ENCODE measurements at regions not wholly inside any gene's neighbourhood (a gene's known extent, or its start where the extent isn't known, plus 50 kb on each side); places are given as distances from the start of the nearest gene placed in this dataset.

- TF ChIP-seq POLR2A (IDR thresholded peaks at IDR 0.05) (no peak), EP300 (IDR thresholded peaks at IDR 0.05) (no peak), CTCF (IDR thresholded peaks at IDR 0.05) (no peak)
- DNase-seq (ENCODE audit: low spot score in 2 of 2) = no peak
- Histone ChIP-seq H3K27ac (no peak overlapping the region), H3K27me3 (no peaks in the 10 kb centered on the region), H3K4me3 (no peak overlapping the region), H3K36me3 (no peaks in the 10 kb centered on the region), H3K4me1 (no peaks in the 10 kb centered on the region), H3K9me3 (no peaks in the 10 kb centered on the region)
- WGBS, 2 donors = 76 to 80% methylated on average over 1 of the region's 1 CpG
These were observed 201.9 kb upstream of the ARPP21 start for GRCh38 chr3:35437381-35437780.

- Histone ChIP-seq H3K36me3 (no peaks in the 10 kb centered on the region), H3K9me3 (no peaks in the 10 kb centered on the region), H3K27me3 (no peaks in the 10 kb centered on the region), H3K4me3 (no peak overlapping the region), H3K27ac (no peak overlapping the region), H3K4me1 (no peaks in the 10 kb centered on the region)
- DNase-seq (ENCODE audit: low spot score in 2 of 2) = no peak
- TF ChIP-seq CTCF (IDR thresholded peaks at IDR 0.05) = no peak
- TF ChIP-seq EP300 (IDR thresholded peaks at IDR 0.05) = no peak
- TF ChIP-seq POLR2A (IDR thresholded peaks at IDR 0.05) = no peak
- WGBS, 2 donors = 38 to 82% methylated on average over 1 of the region's 1 CpG
These were observed 201.2 kb upstream of the ARPP21 start for GRCh38 chr3:35438101-35438500.

GRCh38 chr3:35439663-35440062 lies 199.7 kb upstream of the ARPP21 start:
- no peak for TF ChIP-seq CTCF (IDR thresholded peaks at IDR 0.05)
- no peak for TF ChIP-seq EP300 (IDR thresholded peaks at IDR 0.05)
- TF ChIP-seq POLR2A (IDR thresholded peaks at IDR 0.05) = no peak
- DNase-seq (ENCODE audit: low spot score in 2 of 2) = no peak
- Histone ChIP-seq H3K4me1 (no peaks in the 10 kb centered on the region), H3K27me3 (no peaks in the 10 kb centered on the region), H3K4me3 (no peak overlapping the region), H3K9me3 (no peaks in the 10 kb centered on the region), H3K27ac (no peak overlapping the region), H3K36me3 (no peaks in the 10 kb centered on the region)
- 94 to 98% methylated on average over 5 of the region's 5 CpGs for WGBS, 2 donors

- Histone ChIP-seq H3K4me1 (no peaks in the 10 kb centered on the region), H3K4me3 (no peak overlapping the region), H3K9me3 (no peaks in the 10 kb centered on the region), H3K36me3 (no peaks in the 10 kb centered on the region), H3K27ac (no peak overlapping the region), H3K27me3 (no peaks in the 10 kb centered on the region)
- TF ChIP-seq POLR2A (IDR thresholded peaks at IDR 0.05) = no peak
- TF ChIP-seq CTCF (IDR thresholded peaks at IDR 0.05) = no peak
- no peak for TF ChIP-seq EP300 (IDR thresholded peaks at IDR 0.05)
- no peak for DNase-seq (ENCODE audit: low spot score in 2 of 2)
These were observed 198.5 kb upstream of the ARPP21 start for GRCh38 chr3:35440826-35441225.

- DNase-seq (ENCODE audit: low spot score in 2 of 2) = no peak
- H3K9me3 ChIP-seq = no peaks in the 10 kb centered on the region
- no peak overlapping the region for H3K27ac ChIP-seq
- no peaks in the 10 kb centered on the region for H3K27me3 ChIP-seq
- no peaks in the 10 kb centered on the region for H3K4me1 ChIP-seq
- no peak overlapping the region for H3K4me3 ChIP-seq
- no peaks in the 10 kb centered on the region for H3K36me3 ChIP-seq
- WGBS, 2 donors = 91 to 94% methylated on average over 2 of the region's 2 CpGs
- TF ChIP-seq EP300 (IDR thresholded peaks at IDR 0.05) (no peak), CTCF (IDR thresholded peaks at IDR 0.05) (no peak), POLR2A (IDR thresholded peaks at IDR 0.05) (no peak)
These were observed 192.4 kb upstream of the ARPP21 start for GRCh38 chr3:35446896-35447295.

Data from tibial nerve (tissue), 4 donors.